ENCODE measurements at regions not wholly inside any gene's neighbourhood (a gene's known extent, or its start where the extent isn't known, plus 50 kb on each side); places are given as distances from the start of the nearest gene placed in this dataset.

DNA sequence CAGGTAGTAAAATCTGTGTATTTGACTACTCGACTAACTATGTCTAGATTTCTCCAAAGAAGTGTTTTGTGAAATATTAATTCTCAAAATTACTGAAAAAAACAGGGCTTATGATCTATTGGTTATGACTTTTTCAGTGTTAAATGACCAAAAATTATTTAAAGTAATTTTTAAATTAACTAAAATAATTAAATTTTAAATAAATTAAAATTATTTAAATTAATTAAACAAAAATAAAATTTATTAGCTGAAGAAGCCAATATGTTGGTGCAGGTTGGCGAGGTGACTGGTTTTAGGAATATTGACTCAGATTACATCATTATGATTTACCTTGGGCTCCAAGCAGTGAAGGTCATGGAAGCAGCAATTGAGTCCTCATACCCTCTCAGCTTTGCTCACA, 483.2 kb downstream of the PTPRC start:
- no peaks in the 10 kb centered on the region for H3K36me3 ChIP-seq (replicated peaks in 1 of 2; ENCODE audit: control insufficient read depth in 1 of 2, insufficient read depth in 2 of 2, low read length in 2 of 2)
- POLR2A ChIA-PET = no interaction called here
- no peak for TF ChIP-seq TEF (CRISPR knock-in tag; IDR thresholded peaks at IDR 0.05)
- no peak for TF ChIP-seq YEATS2 (CRISPR knock-in tag; IDR thresholded peaks at IDR 0.05; ENCODE audit: borderline replicate concordance)
- TF ChIP-seq, protein P1, sequence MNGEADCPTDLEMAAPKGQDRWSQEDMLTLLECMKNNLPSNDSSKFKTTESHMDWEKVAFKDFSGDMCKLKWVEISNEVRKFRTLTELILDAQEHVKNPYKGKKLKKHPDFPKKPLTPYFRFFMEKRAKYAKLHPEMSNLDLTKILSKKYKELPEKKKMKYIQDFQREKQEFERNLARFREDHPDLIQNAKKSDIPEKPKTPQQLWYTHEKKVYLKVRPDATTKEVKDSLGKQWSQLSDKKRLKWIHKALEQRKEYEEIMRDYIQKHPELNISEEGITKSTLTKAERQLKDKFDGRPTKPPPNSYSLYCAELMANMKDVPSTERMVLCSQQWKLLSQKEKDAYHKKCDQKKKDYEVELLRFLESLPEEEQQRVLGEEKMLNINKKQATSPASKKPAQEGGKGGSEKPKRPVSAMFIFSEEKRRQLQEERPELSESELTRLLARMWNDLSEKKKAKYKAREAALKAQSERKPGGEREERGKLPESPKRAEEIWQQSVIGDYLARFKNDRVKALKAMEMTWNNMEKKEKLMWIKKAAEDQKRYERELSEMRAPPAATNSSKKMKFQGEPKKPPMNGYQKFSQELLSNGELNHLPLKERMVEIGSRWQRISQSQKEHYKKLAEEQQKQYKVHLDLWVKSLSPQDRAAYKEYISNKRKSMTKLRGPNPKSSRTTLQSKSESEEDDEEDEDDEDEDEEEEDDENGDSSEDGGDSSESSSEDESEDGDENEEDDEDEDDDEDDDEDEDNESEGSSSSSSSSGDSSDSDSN (CRISPR knock-in tag; IDR thresholded peaks at IDR 0.05) = no peak
- no peak for TF ChIP-seq RFX5 (IDR thresholded peaks at IDR 0.05; ENCODE audit: low read depth, low read length)
- no peak for TF ChIP-seq ZNF619 (CRISPR knock-in tag; IDR thresholded peaks at IDR 0.05)
- TF ChIP-seq SRSF9 (IDR thresholded peaks at IDR 0.05; ENCODE audit: borderline replicate concordance, insufficient read depth, low read depth, low read length, poor library complexity, severe bottlenecking) = no peak
- TF ChIP-seq HOXA7 (CRISPR knock-in tag; IDR thresholded peaks at IDR 0.05) = no peak
- TF ChIP-seq, protein P2, sequence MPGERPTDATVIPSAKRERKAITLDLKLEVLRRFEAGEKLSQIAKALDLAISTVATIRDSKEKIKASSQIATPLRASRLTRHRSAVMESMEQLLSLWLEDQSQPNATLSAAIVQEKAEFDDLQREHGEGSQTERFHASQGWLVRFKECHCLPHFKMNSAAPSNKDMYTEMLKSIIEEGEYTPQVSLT (CRISPR knock-in tag; IDR thresholded peaks at IDR 0.05; ENCODE audit: borderline replicate concordance, low read depth) = no peak
- TF ChIP-seq FLYWCH1 (CRISPR knock-in tag; IDR thresholded peaks at IDR 0.05) = no peak
- no peak for TF ChIP-seq ZNF770 (CRISPR knock-in tag; IDR thresholded peaks at IDR 0.05)
- no peak for TF ChIP-seq IKZF4 (CRISPR knock-in tag; IDR thresholded peaks at IDR 0.05; ENCODE audit: borderline replicate concordance, low read depth, not compliant biosample characterization)
- TF ChIP-seq ZFP1 (CRISPR knock-in tag; IDR thresholded peaks at IDR 0.05) = no peak
- TF ChIP-seq, protein P3, sequence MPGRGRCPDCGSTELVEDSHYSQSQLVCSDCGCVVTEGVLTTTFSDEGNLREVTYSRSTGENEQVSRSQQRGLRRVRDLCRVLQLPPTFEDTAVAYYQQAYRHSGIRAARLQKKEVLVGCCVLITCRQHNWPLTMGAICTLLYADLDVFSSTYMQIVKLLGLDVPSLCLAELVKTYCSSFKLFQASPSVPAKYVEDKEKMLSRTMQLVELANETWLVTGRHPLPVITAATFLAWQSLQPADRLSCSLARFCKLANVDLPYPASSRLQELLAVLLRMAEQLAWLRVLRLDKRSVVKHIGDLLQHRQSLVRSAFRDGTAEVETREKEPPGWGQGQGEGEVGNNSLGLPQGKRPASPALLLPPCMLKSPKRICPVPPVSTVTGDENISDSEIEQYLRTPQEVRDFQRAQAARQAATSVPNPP (CRISPR knock-in tag; IDR thresholded peaks at IDR 0.05) = no peak
- no peak for TF ChIP-seq CHCHD3 (CRISPR knock-in tag; IDR thresholded peaks at IDR 0.05)
- no peak for TF ChIP-seq ZNF335 (CRISPR knock-in tag; IDR thresholded peaks at IDR 0.05)
- no peak for TF ChIP-seq ISX (CRISPR knock-in tag; conservative IDR thresholded peaks at IDR 0.05)
- TF ChIP-seq ZNF597 (CRISPR knock-in tag; IDR thresholded peaks at IDR 0.05) = no peak
- no peak for TF ChIP-seq SOX5 (CRISPR knock-in tag; IDR thresholded peaks at IDR 0.05; ENCODE audit: borderline replicate concordance)
- TF ChIP-seq HNRNPUL1 (IDR thresholded peaks at IDR 0.05; ENCODE audit: low read depth, low read length) = no peak
- ATAC-seq (no peak), FAIRE-seq (no peak), DNase-seq (ENCODE audit: low spot score) (no peak)
- H3K9ac ChIP-seq (ENCODE audit: insufficient read depth, low read depth, low read length) = no peak overlapping the region
- H4K20me1 ChIP-seq (ENCODE audit: insufficient read depth, low read length) = no peaks in the 10 kb centered on the region
- H3K4me3 ChIP-seq (replicated peaks in 1 of 3; ENCODE audit: insufficient read depth in 1 of 3, low read depth in 2 of 3, low read length in 3 of 3) = no peak overlapping the region
- H3K4me2 ChIP-seq (ENCODE audit: low read depth, low read length) = no peak overlapping the region
- H3K4me1 ChIP-seq (ENCODE audit: insufficient read depth, low read length) = no peaks in the 10 kb centered on the region
- no peaks in the 10 kb centered on the region for H3K9me3 ChIP-seq (ENCODE audit: low read length)
- no peak overlapping the region for H2AFZ ChIP-seq (ENCODE audit: low read length)
- H3K27ac ChIP-seq (ENCODE audit: extremely low read length, insufficient read depth, low read length) = no peak overlapping the region
- in situ Hi-C loops (cut with HindIII; ENCODE audit: extremely low pct_ligation_motif_present, low pct_unique_long_range_greater_than_20kb) = loop anchor here (25.0 kb wide), 1 partner anchor 360 kb away; no protein-coding TSS in a partner anchor
- no peaks in the 10 kb centered on the region for H3K79me2 ChIP-seq (ENCODE audit: insufficient read depth, low read length)
- no TSS peak for BruUV-seq (replicated peaks)
- 2% methylated on average over 2 of the region's 2 CpGs for WGBS (ENCODE audit: low lambda C conversion rate)
- intact Hi-C loops (cut with micrococcal nuclease; ENCODE audit: unreplicated experiment) = no loop called here
- no peaks in the 10 kb centered on the region for H3K27me3 ChIP-seq (ENCODE audit: control insufficient read depth in 1 of 2, insufficient read depth in 2 of 2, low read length in 2 of 2)
- CTCF ChIA-PET (ENCODE audit: low intra/inter-chr PET ratio, low total read pairs) = no interaction called here
